ENCODE measurements at regions not wholly inside any gene's neighbourhood (a gene's known extent, or its start where the extent isn't known, plus 50 kb on each side); places are given as distances from the start of the nearest gene placed in this dataset.

- no peak for TF ChIP-seq CTCF (conservative IDR thresholded peaks at IDR 0.05; ENCODE audit: low read depth, low read length)
- no peak for DNase-seq (ENCODE audit: low read depth)
- H3K4me3 ChIP-seq (ENCODE audit: low read depth, low read length): peak overlapping the region; percentile 77
Observed at GRCh38 chr7:25855854-25856782, 295.9 kb upstream of the NFE2L3 start.

GRCh38 chr7:25857376-25858067 is 294.5 kb upstream of the NFE2L3 start:
- peak overlapping the region; percentile 77 for H3K4me3 ChIP-seq (ENCODE audit: low read depth, low read length)
- no peak for TF ChIP-seq CTCF (conservative IDR thresholded peaks at IDR 0.05; ENCODE audit: low read depth, low read length)
- peak; percentile 36 for DNase-seq (ENCODE audit: low read depth)

- TF ChIP-seq CTCF (conservative IDR thresholded peaks at IDR 0.05; ENCODE audit: low read depth, low read length): no peak
- H3K4me3 ChIP-seq (ENCODE audit: low read depth, low read length): no peak overlapping the region
Observed at GRCh38 chr7:25858200-25858524, 293.8 kb upstream of the NFE2L3 start.

GRCh38 chr7:25858525-25859411 is 293.2 kb upstream of the NFE2L3 start:
- H3K4me3 ChIP-seq (ENCODE audit: low read depth, low read length): no peak overlapping the region
- no peak for DNase-seq (ENCODE audit: low read depth)
- TF ChIP-seq CTCF (conservative IDR thresholded peaks at IDR 0.05; ENCODE audit: low read depth, low read length): no peak

More at GRCh38 chr7:25858200-25858524, 293.8 kb upstream of the NFE2L3 start:
- no peak for DNase-seq (ENCODE audit: low read depth)

- no peak for TF ChIP-seq CTCF (conservative IDR thresholded peaks at IDR 0.05; ENCODE audit: low read depth, low read length)
- no peak for DNase-seq (ENCODE audit: low read depth)
- no peak overlapping the region for H3K4me3 ChIP-seq (ENCODE audit: low read depth, low read length)
Observed at GRCh38 chr7:25859412-25860274, 292.4 kb upstream of the NFE2L3 start.
